Epithelial cell of esophagus (primary cell): ENCODE measurements at regions not wholly inside any gene's neighbourhood (a gene's known extent, or its start where the extent isn't known, plus 50 kb on each side); places are given as distances from the start of the nearest gene placed in this dataset.

ENCODE experiments used
- DNase-seq: peaks from one replicate; pipeline ENCODE4 v3.0.0; 2010; ENCODE audit warnings: low read depth
- H3K4me3 ChIP-seq: 2 replicates; pipeline ENCODE4 v1.5.1; 2011; ENCODE audit warnings: mild to moderate bottlenecking, low read length, control low read depth
- CTCF ChIP-seq: IDR thresholded peaks from 2 replicates; pipeline ENCODE4 v1.5.1; 2011; ENCODE audit warnings: low read depth, mild to moderate bottlenecking, low read length, control low read depth, inconsistent platforms; ENCODE audit not compliant: insufficient read depth; ENCODE audit errors: missing control alignments

DNA sequence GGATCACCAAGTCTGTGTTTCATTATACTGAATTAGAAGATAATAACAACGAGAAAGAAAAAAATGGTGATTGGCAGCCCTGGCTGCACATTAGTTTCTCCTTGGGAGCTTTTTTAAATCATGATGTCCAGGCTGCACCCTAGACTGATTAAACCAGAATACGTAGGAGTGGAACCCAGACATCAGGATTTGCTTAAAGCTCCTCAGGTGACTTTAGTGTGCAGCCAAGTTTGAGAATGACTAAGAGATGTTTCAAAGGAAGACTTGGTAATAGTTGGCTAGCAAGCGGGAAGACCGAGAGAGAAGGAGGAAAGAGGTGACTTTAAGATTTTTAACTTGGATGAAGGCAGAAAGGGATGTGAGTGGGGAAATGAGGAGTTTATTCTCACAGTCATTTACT, 71.4 kb upstream of the SERP2 start:
- H3K4me3 ChIP-seq: no peak overlapping the region
- no peak for TF ChIP-seq CTCF
- DNase-seq: peak; percentile 79

DNA sequence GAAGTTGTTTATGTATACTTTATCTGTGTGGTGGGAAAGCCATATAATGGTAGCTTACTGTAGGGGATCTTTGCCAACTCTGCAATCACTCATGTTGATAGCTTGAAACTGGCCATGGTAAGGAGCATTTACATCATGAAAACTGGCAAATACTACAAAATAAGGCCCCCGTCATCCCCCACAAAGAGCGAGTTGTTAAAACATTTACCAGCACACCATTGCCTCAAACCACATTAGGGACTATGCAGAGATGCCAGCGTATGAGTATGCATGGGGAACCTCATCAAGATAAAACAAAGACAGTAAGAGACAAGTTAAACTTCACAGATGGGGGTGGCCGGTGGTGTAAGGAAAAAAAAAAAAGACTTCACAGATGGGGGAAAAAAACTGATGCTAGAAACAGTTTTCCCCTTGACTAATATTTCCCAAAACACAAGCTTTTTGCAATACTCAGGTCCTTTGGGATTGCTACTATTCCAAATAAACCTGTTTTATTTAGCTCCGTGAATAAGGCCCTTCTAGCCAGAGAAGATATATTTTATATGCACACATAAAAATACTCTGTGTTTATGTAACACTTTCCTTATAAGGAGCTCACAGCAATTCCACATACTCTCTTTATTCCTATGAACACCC, 70.6 kb upstream of the SERP2 start:
- no peak for TF ChIP-seq CTCF
- DNase-seq: no peak
- H3K4me3 ChIP-seq: no peak overlapping the region

- DNase-seq: no peak
- no peak for TF ChIP-seq CTCF
- no peak overlapping the region for H3K4me3 ChIP-seq
These were observed 69.8 kb upstream of the SERP2 start for GRCh38 chr13:44303681-44304432.

DNA sequence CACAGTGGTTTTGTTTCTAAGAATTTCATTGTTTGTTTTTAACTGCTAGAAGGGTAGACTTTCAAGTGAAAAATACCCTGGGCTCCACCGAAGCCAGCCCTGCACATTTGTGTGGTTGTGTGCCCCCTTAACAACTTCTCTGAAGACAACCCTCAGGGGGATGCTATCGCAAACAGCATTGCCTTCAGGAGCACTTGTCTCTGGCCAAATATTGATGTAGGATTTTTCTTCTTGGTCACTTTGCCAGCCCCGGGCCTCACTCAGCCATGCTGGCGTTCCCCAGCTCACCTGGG, 69.2 kb upstream of the SERP2 start:
- no peak for DNase-seq
- H3K4me3 ChIP-seq: no peak overlapping the region
- TF ChIP-seq CTCF: no peak

DNA sequence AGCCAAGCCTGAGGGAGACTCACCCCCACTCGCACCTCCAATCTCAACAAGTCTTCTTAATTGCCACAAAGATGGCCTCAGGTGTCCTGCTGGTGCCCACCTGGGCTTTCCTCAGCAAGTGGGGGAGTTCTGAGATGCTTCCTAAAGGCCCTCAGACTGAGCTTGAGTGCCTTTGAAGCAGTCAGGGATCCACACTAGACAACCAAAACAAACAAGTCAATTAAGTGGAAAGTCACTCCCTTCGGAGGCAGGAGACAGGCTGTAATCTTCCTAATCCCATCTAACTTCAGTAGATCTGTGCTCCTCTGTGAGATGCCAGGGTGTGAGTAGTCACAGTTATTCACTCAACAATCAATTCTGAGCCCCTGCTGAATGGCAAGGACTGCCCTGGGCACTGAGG, 68.3 kb upstream of the SERP2 start:
- H3K4me3 ChIP-seq: no peak overlapping the region
- no peak for TF ChIP-seq CTCF
- no peak for DNase-seq

DNA sequence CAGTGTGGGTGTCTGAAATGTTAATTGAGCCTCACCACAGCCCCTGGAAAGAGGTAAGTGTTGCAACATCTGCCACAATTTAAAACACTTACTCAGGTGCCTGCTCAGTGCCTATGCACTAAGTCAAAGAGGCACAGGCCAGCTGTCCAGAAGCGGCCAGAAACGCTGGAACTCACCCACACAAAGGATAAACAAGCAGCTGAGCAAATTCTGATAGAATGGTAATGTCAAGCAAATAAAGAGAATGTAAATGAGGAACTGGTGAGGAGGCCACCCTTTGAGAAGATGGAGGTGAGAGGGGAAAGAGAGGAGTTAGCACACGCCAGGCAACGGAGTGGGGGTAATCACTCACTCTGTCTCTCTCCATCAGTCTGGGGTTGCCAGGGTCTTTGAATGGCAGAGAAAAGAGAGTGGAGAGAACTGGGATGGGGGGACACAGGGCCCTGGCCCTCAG, 67.7 kb upstream of the SERP2 start:
- peak; percentile 47 for DNase-seq
- H3K4me3 ChIP-seq: no peak overlapping the region
- TF ChIP-seq CTCF: no peak

- no peak for TF ChIP-seq CTCF
- no peak overlapping the region for H3K4me3 ChIP-seq
- peak; percentile 98 for DNase-seq
These were observed 67.0 kb upstream of the SERP2 start for GRCh38 chr13:44306371-44307192.
